SK-N-SH (cell line): ENCODE measurements at regions not wholly inside any gene's neighbourhood (a gene's known extent, or its start where the extent isn't known, plus 50 kb on each side); places are given as distances from the start of the nearest gene placed in this dataset.
"Not testable (repeated sequence)": the region's sequence is repeated elsewhere in the genome, so short reads cannot be mapped to it uniquely, and the experiment has no call there.

ENCODE experiments used
- CTCF ChIA-PET: fragments of 300-600, 350-600 bp; formaldehyde crosslinking; extraction: SDS; loops from one replicate; lab custom pipeline; 2021; lab: Yijun Ruan, JAX
- POLR2A ChIA-PET: fragments of 350-600 bp; sonication (Branson Sonifier 250); formaldehyde crosslinking; extraction: SDS; loops from one replicate; lab custom pipeline; 2020; ENCODE audit warnings: antibody characterized with exemption, inconsistent platforms; lab: Yijun Ruan, JAX
- DNase-seq: peaks from one replicate; pipeline ENCODE4 v3.0.0; 2012
- H2AFZ ChIP-seq: fragments of 200-600 bp; sonication (generic); 2 replicates; pipeline ENCODE4 v1.8.1; 2016; ENCODE audit warnings: antibody characterized with exemption, mild to moderate bottlenecking, low read depth
- H3F3A ChIP-seq: fragments of 200-600 bp; sonication (generic); replicated peaks from 2 replicates; pipeline ENCODE3; 2016; ENCODE audit warnings: antibody characterized with exemption, mild to moderate bottlenecking; ENCODE audit not compliant: insufficient read depth
- H3K27ac ChIP-seq, 2 experiments: fragments of 200-500 bp in 1 of 2; fragments of 200-600 bp in 1 of 2; sonication (Bioruptor generic) in 1 of 2; sonication (generic), shearing (Covaris generic) in 1 of 2; 2 replicates each; pipeline versions ENCODE4 v1.5.1 to v1.6.1; 2014 to 2016; ENCODE audit warnings: low read depth in 2 of 2, inconsistent platforms in 1 of 2, low read length in 1 of 2, mild to moderate bottlenecking in 1 of 2, mixed read lengths in 1 of 2
- H3K27me3 ChIP-seq: fragments of 200-600 bp; sonication (generic), shearing (Covaris generic); 2 replicates; pipeline ENCODE4 v1.6.1; 2016; ENCODE audit warnings: mixed run types; ENCODE audit not compliant: insufficient read depth
- H3K36me3 ChIP-seq, 2 experiments: fragments of 200-500 bp in 1 of 2; fragments of 200-600 bp in 1 of 2; sonication (Bioruptor generic) in 1 of 2; sonication (generic) in 1 of 2; replicated peaks in 1 of 2; 2 replicates each; pipeline versions ENCODE3 to v1.5.1; 2014 to 2016; ENCODE audit warnings: low read length in 1 of 2, mild to moderate bottlenecking in 1 of 2; ENCODE audit not compliant: insufficient read depth in 2 of 2, control insufficient read depth in 1 of 2
- H3K4me1 ChIP-seq, 2 experiments: fragments of 200-500 bp in 1 of 2; fragments of 200-600 bp in 1 of 2; sonication (Bioruptor generic) in 1 of 2; sonication (generic), shearing (Covaris generic) in 1 of 2; 2 replicates each; pipeline versions ENCODE4 v1.5.1 to v1.6.1; 2014 to 2016; ENCODE audit warnings: low read depth in 1 of 2, low read length in 1 of 2, mixed run types in 1 of 2; ENCODE audit not compliant: insufficient read depth in 2 of 2, control insufficient read depth in 1 of 2
- H3K4me2 ChIP-seq: fragments of 200-600 bp; sonication (generic), shearing (Covaris generic); 2 replicates; pipeline ENCODE4 v1.6.1; 2017; ENCODE audit warnings: mixed run types
- H3K4me3 ChIP-seq, 2 experiments: fragments of 200-500 bp in 1 of 2; fragments of 200-600 bp in 1 of 2; sonication (Bioruptor generic) in 1 of 2; sonication (generic), shearing (Covaris generic) in 1 of 2; 2 replicates each; pipeline versions ENCODE4 v1.5.1 to v1.8.1; 2014 to 2016; ENCODE audit warnings: low read depth in 2 of 2, inconsistent platforms in 1 of 2, low read length in 1 of 2, mild to moderate bottlenecking in 1 of 2, mixed read lengths in 1 of 2, moderate library complexity in 1 of 2
- H3K79me2 ChIP-seq: fragments of 200-600 bp; sonication (generic); 2 replicates; pipeline ENCODE4 v1.8.1; 2017; ENCODE audit warnings: mild to moderate bottlenecking; ENCODE audit not compliant: insufficient read depth
- H3K9ac ChIP-seq: fragments of 200-600 bp; sonication (generic); 2 replicates; pipeline ENCODE4 v1.6.1; 2017; ENCODE audit warnings: mixed run types
- H3K9me2 ChIP-seq: fragments of 200-600 bp; sonication (generic); 2 replicates; pipeline ENCODE4 v1.6.1; 2017; ENCODE audit warnings: mixed run types
- H3K9me3 ChIP-seq: fragments of 200-600 bp; sonication (generic); 2 replicates; pipeline ENCODE4 v1.6.1; 2017; ENCODE audit warnings: mixed run types, mild to moderate bottlenecking, moderate library complexity
- H4K20me1 ChIP-seq: fragments of 200-600 bp; sonication (generic); 2 replicates; pipeline ENCODE4 v1.6.1; 2017; ENCODE audit warnings: mild to moderate bottlenecking, mixed run types; ENCODE audit not compliant: insufficient read depth
- EP300 ChIP-seq, 2 experiments: IDR thresholded peaks; 2 replicates each; pipeline versions ENCODE4 v1.4.0 to v1.6.1; 2012; ENCODE audit warnings: borderline replicate concordance in 1 of 2, low read depth in 1 of 2, low read length in 1 of 2
- FOSL2 ChIP-seq: IDR thresholded peaks from 2 replicates; pipeline ENCODE4 v1.4.0; 2012; ENCODE audit warnings: low read depth, mild to moderate bottlenecking, moderate library complexity, borderline replicate concordance
- GABPA ChIP-seq: IDR thresholded peaks from 2 replicates; pipeline ENCODE4 v1.4.0; 2012; ENCODE audit warnings: low read depth, mild to moderate bottlenecking
- MEF2A ChIP-seq: IDR thresholded peaks from 2 replicates; pipeline ENCODE4 v1.4.0; 2012; ENCODE audit warnings: low read depth, borderline replicate concordance
- MXI1 ChIP-seq: IDR thresholded peaks from 2 replicates; pipeline ENCODE4 v1.6.1; 2012; ENCODE audit warnings: mild to moderate bottlenecking, low read depth, low read length, improper control_type of control experiment
- NRF1 ChIP-seq: IDR thresholded peaks from 2 replicates; pipeline ENCODE4 v1.6.1; 2012; ENCODE audit warnings: low read depth, mild to moderate bottlenecking, low read length
- PBX3 ChIP-seq: IDR thresholded peaks from 2 replicates; pipeline ENCODE4; 2012
- POLR2AphosphoS5 ChIP-seq: IDR thresholded peaks from 2 replicates; pipeline ENCODE4 v1.6.1; 2012; ENCODE audit warnings: low read depth, low read length
- RAD21 ChIP-seq: IDR thresholded peaks from 2 replicates; pipeline ENCODE4 v1.6.1; 2012; ENCODE audit warnings: mild to moderate bottlenecking, low read length
- RCOR1 ChIP-seq: fragments of 150-350 bp; IDR thresholded peaks from 2 replicates; pipeline ENCODE4 v1.6.1; 2017; ENCODE audit warnings: antibody characterized with exemption, low read length
- RFX5 ChIP-seq: IDR thresholded peaks from 2 replicates; pipeline ENCODE4 v1.6.1; 2012; ENCODE audit warnings: mild to moderate bottlenecking, improper control_type of control experiment, low read length
- SIN3A ChIP-seq: IDR thresholded peaks from 2 replicates; pipeline ENCODE4 v1.6.1; 2012; ENCODE audit warnings: low read depth, mild to moderate bottlenecking, low read length, moderate library complexity, borderline replicate concordance
- TAF1 ChIP-seq: IDR thresholded peaks from 2 replicates; pipeline ENCODE4 v1.6.1; 2012; ENCODE audit warnings: low read depth, mild to moderate bottlenecking, low read length, moderate library complexity, borderline replicate concordance
- TEAD4 ChIP-seq: IDR thresholded peaks from 2 replicates; pipeline ENCODE4 v1.4.0; 2012; ENCODE audit warnings: mild to moderate bottlenecking, borderline replicate concordance; ENCODE audit not compliant: insufficient read depth
- YY1 ChIP-seq: IDR thresholded peaks from 2 replicates; pipeline ENCODE4 v1.4.0; 2012; ENCODE audit warnings: low read depth, mild to moderate bottlenecking
- ZBTB33 ChIP-seq: IDR thresholded peaks from 2 replicates; pipeline ENCODE4 v1.4.0; 2012; ENCODE audit warnings: low read depth, borderline replicate concordance
- WGBS: methylation state at CpG from one replicate; pipeline ENCODE4 v1.1.6; 2017; ENCODE audit warnings: low lambda C conversion rate; 5-methylcytosine and 5-hydroxymethylcytosine counted together
- TF ChIP-seq, protein P1 (sequence below): fragments of 150-350 bp; IDR thresholded peaks from 2 replicates; pipeline ENCODE4 v1.6.1; 2017; ENCODE audit warnings: antibody characterized with exemption, low read length, low read depth, borderline replicate concordance
- TF ChIP-seq, protein P2 (sequence below): IDR thresholded peaks from 2 replicates; pipeline ENCODE4 v1.4.0; 2012; ENCODE audit warnings: low read depth, borderline replicate concordance

- no peaks in the 10 kb centered on the region for H3K9me2 ChIP-seq
- ChIA-PET CTCF (no interaction called here), POLR2A (no interaction called here)
- no peaks in the 10 kb centered on the region for H3K9me3 ChIP-seq
- H3K27me3 ChIP-seq, result peaks cover 29% of the 10 kb centered on the region
- H3K4me3 ChIP-seq, result no peak overlapping the region
- H3K4me1 ChIP-seq, result no peaks in the 10 kb centered on the region
- no peak for TF ChIP-seq NRF1
- TF ChIP-seq TEAD4, result no peak
- TF ChIP-seq RFX5, result no peak
- no peak for TF ChIP-seq POLR2AphosphoS5
- TF ChIP-seq, protein P1, sequence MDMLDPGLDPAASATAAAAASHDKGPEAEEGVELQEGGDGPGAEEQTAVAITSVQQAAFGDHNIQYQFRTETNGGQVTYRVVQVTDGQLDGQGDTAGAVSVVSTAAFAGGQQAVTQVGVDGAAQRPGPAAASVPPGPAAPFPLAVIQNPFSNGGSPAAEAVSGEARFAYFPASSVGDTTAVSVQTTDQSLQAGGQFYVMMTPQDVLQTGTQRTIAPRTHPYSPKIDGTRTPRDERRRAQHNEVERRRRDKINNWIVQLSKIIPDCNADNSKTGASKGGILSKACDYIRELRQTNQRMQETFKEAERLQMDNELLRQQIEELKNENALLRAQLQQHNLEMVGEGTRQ, result no peak
- TF ChIP-seq EP300 (IDR thresholded peaks at IDR 0.05; ENCODE audit: borderline replicate concordance in 1 of 2, low read depth in 1 of 2, low read length in 1 of 2), result no peak
- TF ChIP-seq MEF2A, result no peak
- TF ChIP-seq PBX3, result no peak
- TF ChIP-seq RAD21, result no peak
- no peak for TF ChIP-seq FOSL2
- TF ChIP-seq GABPA, result no peak
- TF ChIP-seq RCOR1, result no peak
- TF ChIP-seq, protein P2, sequence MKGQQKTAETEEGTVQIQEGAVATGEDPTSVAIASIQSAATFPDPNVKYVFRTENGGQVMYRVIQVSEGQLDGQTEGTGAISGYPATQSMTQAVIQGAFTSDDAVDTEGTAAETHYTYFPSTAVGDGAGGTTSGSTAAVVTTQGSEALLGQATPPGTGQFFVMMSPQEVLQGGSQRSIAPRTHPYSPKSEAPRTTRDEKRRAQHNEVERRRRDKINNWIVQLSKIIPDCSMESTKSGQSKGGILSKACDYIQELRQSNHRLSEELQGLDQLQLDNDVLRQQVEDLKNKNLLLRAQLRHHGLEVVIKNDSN, result no peak
- no peaks in the 10 kb centered on the region for H3K36me3 ChIP-seq
- no peak for DNase-seq
- H3F3A ChIP-seq, result no peaks in the 10 kb centered on the region
- WGBS, result 30% methylated on average over 12 of the region's 14 CpGs
- no peak overlapping the region for H3K9ac ChIP-seq
- H3K79me2 ChIP-seq, result no peaks in the 10 kb centered on the region
- no peak overlapping the region for H3K4me2 ChIP-seq
- no peaks in the 10 kb centered on the region for H4K20me1 ChIP-seq
- no peak overlapping the region for H2AFZ ChIP-seq
- H3K27ac ChIP-seq, result no peak overlapping the region
Measured at GRCh38 chr20:56708991-56709390, 79.9 kb downstream of the TFAP2C start.

- Histone ChIP-seq H3F3A (no peaks in the 10 kb centered on the region), H3K36me3 (no peaks in the 10 kb centered on the region), H3K4me1 (no peaks in the 10 kb centered on the region), H4K20me1 (no peaks in the 10 kb centered on the region), H3K9me3 (no peaks in the 10 kb centered on the region), H3K4me2 (no peak overlapping the region), H3K79me2 (no peaks in the 10 kb centered on the region), H3K9me2 (no peaks in the 10 kb centered on the region), H3K9ac (no peak overlapping the region), H3K27ac (no peak overlapping the region), H2AFZ (no peak overlapping the region), H3K27me3 (peaks cover 18% of the 10 kb centered on the region), H3K4me3 (no peak overlapping the region)
- 27% methylated on average over 11 of the region's 11 CpGs for WGBS
- no peak for DNase-seq
- CTCF ChIA-PET, result no interaction called here
- POLR2A ChIA-PET, result no interaction called here
- TF ChIP-seq SIN3A, result no peak
- no peak for TF ChIP-seq ZBTB33
- no peak for TF ChIP-seq RCOR1
- TF ChIP-seq YY1, result no peak
- TF ChIP-seq TEAD4, result no peak
- TF ChIP-seq RAD21, result no peak
- no peak for TF ChIP-seq TAF1
- no peak for TF ChIP-seq MXI1
Measured at GRCh38 chr20:56710125-56710524, 81.0 kb downstream of the TFAP2C start.

- H3K9me2 ChIP-seq, H3K9ac ChIP-seq, H3K4me1 ChIP-seq, CTCF ChIA-PET, DNase-seq, H2AFZ ChIP-seq, H3K9me3 ChIP-seq, H3K4me3 ChIP-seq, H3K36me3 ChIP-seq, H3K79me2 ChIP-seq, H4K20me1 ChIP-seq, H3K27ac ChIP-seq, H3K4me2 ChIP-seq, POLR2A ChIA-PET, H3F3A ChIP-seq: not testable (repeated sequence)
- WGBS, result 28% methylated on average over 2 of the region's 2 CpGs
- peaks cover 14% of the 10 kb centered on the region for H3K27me3 ChIP-seq
Measured at GRCh38 chr20:56710577-56710976, 81.5 kb downstream of the TFAP2C start.
